ENCODE measurements at regions not wholly inside any gene's neighbourhood (a gene's known extent, or its start where the extent isn't known, plus 50 kb on each side); places are given as distances from the start of the nearest gene placed in this dataset.

DNA sequence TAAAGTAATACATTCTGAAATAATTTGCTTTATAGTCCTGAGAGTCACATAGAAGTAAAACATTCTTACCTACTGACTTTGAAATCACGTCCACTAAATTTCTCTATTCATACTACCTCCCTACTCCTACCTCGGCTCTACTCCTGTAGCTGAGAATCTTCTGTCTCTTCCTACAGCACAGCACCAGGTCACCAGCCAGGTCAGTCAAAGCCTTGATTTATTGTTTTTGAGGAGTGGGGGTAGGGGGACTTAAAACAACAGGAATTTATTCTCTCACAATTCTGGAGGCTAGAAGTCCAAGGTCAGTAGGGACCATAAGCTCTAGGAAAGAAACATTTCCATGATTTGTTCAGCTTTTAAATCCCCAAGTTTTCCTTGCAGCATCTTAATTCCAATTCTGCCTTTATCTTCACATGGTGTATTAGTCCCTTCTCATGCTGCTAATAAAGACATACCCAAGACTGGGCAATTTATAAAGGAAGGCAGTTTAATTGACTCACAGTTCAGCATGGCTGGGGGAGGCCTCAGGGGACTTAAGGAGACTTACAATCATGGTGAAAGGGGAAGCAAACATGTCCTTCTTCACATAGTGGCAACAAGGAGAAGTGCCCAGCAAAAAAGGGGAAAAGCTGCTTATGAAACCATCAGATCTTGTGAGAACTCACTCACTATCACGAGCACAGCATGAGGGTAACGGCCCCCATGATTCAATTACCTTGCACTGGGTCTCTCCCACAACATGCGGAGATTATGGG, 49.6 kb upstream of the CCNG1 start:
- Mint-ChIP-seq H3K27ac (no peak overlapping the region), H3K27me3 (peaks cover 5% of the 10 kb centered on the region), H3K4me3 (no peak overlapping the region), H3K36me3 (peaks cover 2% of the 10 kb centered on the region), H3K9me3 (peaks cover 3 to 5% (median 3%) of the 10 kb centered on the region in 3 donors), H3K4me1 (peaks cover 0 to 1% (median under 1%) of the 10 kb centered on the region in 3 donors)

All from IgD-negative memory B cell (primary cell).